Testis (tissue), 2 donors: ENCODE measurements at regions not wholly inside any gene's neighbourhood (a gene's known extent, or its start where the extent isn't known, plus 50 kb on each side); places are given as distances from the start of the nearest gene placed in this dataset.

ENCODE experiments used
- DNase-seq: peaks from one replicate; pipeline ENCODE4 v3.0.0-alpha.2; 2019
- H3K27ac ChIP-seq, 2 donors: fragments of 200-600 bp; sonication (generic); one replicate each; pipeline ENCODE4 v1.5.1; 2019
- H3K27me3 ChIP-seq: fragments of 200-600 bp; sonication (generic); one replicate; pipeline ENCODE4 v1.5.1; 2019
- H3K36me3 ChIP-seq: fragments of 200-600 bp; sonication (generic); one replicate; pipeline ENCODE4 v1.5.1; 2017; ENCODE audit warnings: low read depth; ENCODE audit errors: missing control alignments
- H3K4me1 ChIP-seq: fragments of 200-600 bp; sonication (generic); one replicate; pipeline ENCODE4 v1.5.1; 2019
- H3K4me3 ChIP-seq, 2 donors: fragments of 200-600 bp; sonication (generic); one replicate each; pipeline ENCODE4 v1.5.1; 2017 to 2019
- H3K9me3 ChIP-seq: fragments of 200-600 bp; sonication (generic); one replicate; pipeline ENCODE4 v1.5.1; 2017
- POLR2A ChIP-seq: fragments of 450-650 bp; IDR thresholded peaks from one replicate; pipeline ENCODE4 v1.6.1; 2017; ENCODE audit warnings: antibody characterized with exemption, mild to moderate bottlenecking, moderate library complexity
- WGBS, 2 donors: methylation state at CpG; one replicate each; pipeline ENCODE4 v1.1.5; 2018; 5-methylcytosine and 5-hydroxymethylcytosine counted together
- intact Hi-C: fragments of 100-400 bp; cut with DNase I; formaldehyde crosslinking; loops from one replicate; pipeline ENCODE4 v1.15.1; 2023; ENCODE audit warnings: low total_unique reads
- TF ChIP-seq, protein P1 (sequence below), 3 experiments: fragments of 450-650 bp in 2 of 3; fragments of 200-600 bp in 1 of 3; sonication (generic) in 1 of 3; IDR thresholded peaks; one replicate each; pipeline ENCODE4 v1.5.1; 2016 to 2019; ENCODE audit warnings: antibody characterized with exemption in 3 of 3, mild to moderate bottlenecking in 2 of 3, moderate library complexity in 1 of 3

- Histone ChIP-seq H3K36me3 (no peaks in the 10 kb centered on the region), H3K4me1 (no peaks in the 10 kb centered on the region), H3K4me3 (no peak overlapping the region), H3K9me3 (no peaks in the 10 kb centered on the region), H3K27me3 (no peaks in the 10 kb centered on the region), H3K27ac (no peak overlapping the region)
- TF ChIP-seq POLR2A: no peak
- TF ChIP-seq, protein P1, sequence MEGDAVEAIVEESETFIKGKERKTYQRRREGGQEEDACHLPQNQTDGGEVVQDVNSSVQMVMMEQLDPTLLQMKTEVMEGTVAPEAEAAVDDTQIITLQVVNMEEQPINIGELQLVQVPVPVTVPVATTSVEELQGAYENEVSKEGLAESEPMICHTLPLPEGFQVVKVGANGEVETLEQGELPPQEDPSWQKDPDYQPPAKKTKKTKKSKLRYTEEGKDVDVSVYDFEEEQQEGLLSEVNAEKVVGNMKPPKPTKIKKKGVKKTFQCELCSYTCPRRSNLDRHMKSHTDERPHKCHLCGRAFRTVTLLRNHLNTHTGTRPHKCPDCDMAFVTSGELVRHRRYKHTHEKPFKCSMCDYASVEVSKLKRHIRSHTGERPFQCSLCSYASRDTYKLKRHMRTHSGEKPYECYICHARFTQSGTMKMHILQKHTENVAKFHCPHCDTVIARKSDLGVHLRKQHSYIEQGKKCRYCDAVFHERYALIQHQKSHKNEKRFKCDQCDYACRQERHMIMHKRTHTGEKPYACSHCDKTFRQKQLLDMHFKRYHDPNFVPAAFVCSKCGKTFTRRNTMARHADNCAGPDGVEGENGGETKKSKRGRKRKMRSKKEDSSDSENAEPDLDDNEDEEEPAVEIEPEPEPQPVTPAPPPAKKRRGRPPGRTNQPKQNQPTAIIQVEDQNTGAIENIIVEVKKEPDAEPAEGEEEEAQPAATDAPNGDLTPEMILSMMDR (IDR thresholded peaks at IDR 0.05): no peak
- intact Hi-C loops: no loop called here
- DNase-seq: no peak
- 59 to 65% methylated on average over 1 of the region's 1 CpG for WGBS, 2 donors
Measured at GRCh38 chr5:67887748-67888161, 327.8 kb upstream of the PIK3R1 start.

- H3K4me3 ChIP-seq: no peak overlapping the region
- no peak for DNase-seq
- no peaks in the 10 kb centered on the region for H3K9me3 ChIP-seq
- no peak for TF ChIP-seq POLR2A
- TF ChIP-seq, protein P1 (IDR thresholded peaks at IDR 0.05): no peak
- intact Hi-C loops: no loop called here
- no peaks in the 10 kb centered on the region for H3K27me3 ChIP-seq
- WGBS, 2 donors: 96 to 100% methylated on average over 1 of the region's 1 CpG
- H3K36me3 ChIP-seq: no peaks in the 10 kb centered on the region
- no peak overlapping the region for H3K27ac ChIP-seq
- peaks cover 1% of the 10 kb centered on the region for H3K4me1 ChIP-seq
Measured at GRCh38 chr5:67886761-67887160, 328.8 kb upstream of the PIK3R1 start.

- peak; percentile 92 for DNase-seq
- 54 to 86% methylated on average over 2 of the region's 2 CpGs for WGBS, 2 donors
Measured at GRCh38 chr5:67880876-67881275, 334.7 kb upstream of the PIK3R1 start.

GRCh38 chr5:67880511-67880805, 335.1 kb upstream of the PIK3R1 start:
- Histone ChIP-seq H3K9me3 (no peaks in the 10 kb centered on the region), H3K27ac (peak overlapping the region; percentile 11 to 15), H3K4me1 (peaks cover 23% of the 10 kb centered on the region), H3K4me3 (no peak overlapping the region), H3K27me3 (no peaks in the 10 kb centered on the region), H3K36me3 (no peaks in the 10 kb centered on the region)
- DNase-seq: no peak
- no peak for TF ChIP-seq POLR2A
- TF ChIP-seq, protein P1 (IDR thresholded peaks at IDR 0.05): no peak
- 60 to 64% methylated on average over 2 of the region's 2 CpGs for WGBS, 2 donors
- intact Hi-C loops: no loop called here

More at GRCh38 chr5:67880876-67881275, 334.7 kb upstream of the PIK3R1 start:
- peak overlapping the region in 1 of 2 donors; percentile 15 for H3K27ac ChIP-seq
- intact Hi-C loops: no loop called here
- H3K9me3 ChIP-seq: no peaks in the 10 kb centered on the region
- H3K4me3 ChIP-seq: no peak overlapping the region
- H3K27me3 ChIP-seq: no peaks in the 10 kb centered on the region
- no peaks in the 10 kb centered on the region for H3K36me3 ChIP-seq
- no peak for TF ChIP-seq POLR2A
- TF ChIP-seq, protein P1 (IDR thresholded peaks at IDR 0.05): no peak
- H3K4me1 ChIP-seq: peaks cover 23% of the 10 kb centered on the region

GRCh38 chr5:67879620-67880510, 335.7 kb upstream of the PIK3R1 start:
- H3K27ac ChIP-seq: peak overlapping the region; percentile 27 to 72
- no peak overlapping the region for H3K4me3 ChIP-seq
- TF ChIP-seq, protein P1 (IDR thresholded peaks at IDR 0.05): no peak
- TF ChIP-seq POLR2A: no peak
- intact Hi-C loops: no loop called here
- 69 to 71% methylated on average over 4 of the region's 4 CpGs for WGBS, 2 donors
- H3K36me3 ChIP-seq: no peaks in the 10 kb centered on the region
- H3K27me3 ChIP-seq: no peaks in the 10 kb centered on the region
- H3K4me1 ChIP-seq: peaks cover 23% of the 10 kb centered on the region
- no peaks in the 10 kb centered on the region for H3K9me3 ChIP-seq
- no peak for DNase-seq
